ENCODE measurements at regions not wholly inside any gene's neighbourhood (a gene's known extent, or its start where the extent isn't known, plus 50 kb on each side); places are given as distances from the start of the nearest gene placed in this dataset.

GRCh38 chr22:46053563-46054090 lies 76.7 kb upstream of the WNT7B start:
- H3K27ac ChIP-seq (ENCODE audit: low read depth, low read length, poor library complexity, severe bottlenecking): peak overlapping the region; percentile 98
- H3K9me3 ChIP-seq (ENCODE audit: low read length): no peaks in the 10 kb centered on the region
- no peaks in the 10 kb centered on the region for H4K20me1 ChIP-seq (ENCODE audit: insufficient read depth, low read length)
- no peaks in the 10 kb centered on the region for H3F3A ChIP-seq (ENCODE audit: insufficient read depth, low read length)
- H3K4me3 ChIP-seq (ENCODE audit: low read depth, low read length, poor library complexity, severe bottlenecking): peak overlapping the region; percentile 81
- H2AFZ ChIP-seq (ENCODE audit: low read length): no peak overlapping the region
- peak overlapping the region; percentile 70 for H3K4me2 ChIP-seq (ENCODE audit: low read length)
- H3K36me3 ChIP-seq (ENCODE audit: insufficient read depth, low read length): no peaks in the 10 kb centered on the region
- H3K27me3 ChIP-seq (ENCODE audit: insufficient read depth, low read length): no peaks in the 10 kb centered on the region
- H3K4me1 ChIP-seq (ENCODE audit: insufficient read depth, low read length, severe bottlenecking): peaks cover 57% of the 10 kb centered on the region
- peak overlapping the region; percentile 93 for H3K9ac ChIP-seq (ENCODE audit: low read length)
- H3K79me2 ChIP-seq (ENCODE audit: insufficient read depth, low read length): peaks cover 20% of the 10 kb centered on the region
- TF ChIP-seq CTCF (IDR thresholded peaks at IDR 0.05; ENCODE audit: low read length): no peak
- TF ChIP-seq EZH2 (IDR thresholded peaks at IDR 0.05; ENCODE audit: borderline replicate concordance, low read length): no peak
- H3K9me2 ChIP-seq (ENCODE audit: low read depth, low read length): no peaks in the 10 kb centered on the region

- no peaks in the 10 kb centered on the region for H3K27me3 ChIP-seq (ENCODE audit: insufficient read depth, low read length)
- no peak overlapping the region for H2AFZ ChIP-seq (ENCODE audit: low read length)
- TF ChIP-seq EZH2 (IDR thresholded peaks at IDR 0.05; ENCODE audit: borderline replicate concordance, low read length): no peak
- TF ChIP-seq CTCF (IDR thresholded peaks at IDR 0.05; ENCODE audit: low read length): no peak
- no peaks in the 10 kb centered on the region for H3F3A ChIP-seq (ENCODE audit: insufficient read depth, low read length)
- H3K4me1 ChIP-seq (ENCODE audit: insufficient read depth, low read length, severe bottlenecking): peaks cover 59% of the 10 kb centered on the region
- H3K4me2 ChIP-seq (ENCODE audit: low read length): peak overlapping the region; percentile 96
- peaks cover 22% of the 10 kb centered on the region for H3K79me2 ChIP-seq (ENCODE audit: insufficient read depth, low read length)
- H4K20me1 ChIP-seq (ENCODE audit: insufficient read depth, low read length): no peaks in the 10 kb centered on the region
- H3K27ac ChIP-seq (ENCODE audit: low read depth, low read length, poor library complexity, severe bottlenecking): peak overlapping the region; percentile 98
- 0 out of 2 replicates have a peak, but pooled peaks cover 5% of the 10 kb centered on the region for H3K36me3 ChIP-seq (ENCODE audit: insufficient read depth, low read length)
- no peaks in the 10 kb centered on the region for H3K9me2 ChIP-seq (ENCODE audit: low read depth, low read length)
- H3K9ac ChIP-seq (ENCODE audit: low read length): peak overlapping the region; percentile 96
- peak overlapping the region; percentile 81 for H3K4me3 ChIP-seq (ENCODE audit: low read depth, low read length, poor library complexity, severe bottlenecking)
- H3K9me3 ChIP-seq (ENCODE audit: low read length): no peaks in the 10 kb centered on the region
These were observed 77.4 kb upstream of the WNT7B start for GRCh38 chr22:46054091-46055073.

GRCh38 chr22:46055181-46055875 lies 78.4 kb upstream of the WNT7B start:
- no peak overlapping the region for H2AFZ ChIP-seq (ENCODE audit: low read length)
- TF ChIP-seq CTCF (IDR thresholded peaks at IDR 0.05; ENCODE audit: low read length) (no peak), EZH2 (IDR thresholded peaks at IDR 0.05; ENCODE audit: borderline replicate concordance, low read length) (no peak)
- H3K36me3 ChIP-seq (ENCODE audit: insufficient read depth, low read length): 0 out of 2 replicates have a peak, but pooled peaks cover 5% of the 10 kb centered on the region
- no peaks in the 10 kb centered on the region for H3K9me3 ChIP-seq (ENCODE audit: low read length)
- no peaks in the 10 kb centered on the region for H3F3A ChIP-seq (ENCODE audit: insufficient read depth, low read length)
- H3K4me1 ChIP-seq (ENCODE audit: insufficient read depth, low read length, severe bottlenecking): peaks cover 59% of the 10 kb centered on the region
- H3K4me3 ChIP-seq (ENCODE audit: low read depth, low read length, poor library complexity, severe bottlenecking): peak overlapping the region; percentile 81
- peak overlapping the region; percentile 96 for H3K4me2 ChIP-seq (ENCODE audit: low read length)
- no peaks in the 10 kb centered on the region for H4K20me1 ChIP-seq (ENCODE audit: insufficient read depth, low read length)
- peaks cover 25% of the 10 kb centered on the region for H3K79me2 ChIP-seq (ENCODE audit: insufficient read depth, low read length)
- H3K9ac ChIP-seq (ENCODE audit: low read length): peak overlapping the region; percentile 96
- peak overlapping the region; percentile 98 for H3K27ac ChIP-seq (ENCODE audit: low read depth, low read length, poor library complexity, severe bottlenecking)
- no peaks in the 10 kb centered on the region for H3K9me2 ChIP-seq (ENCODE audit: low read depth, low read length)
- H3K27me3 ChIP-seq (ENCODE audit: insufficient read depth, low read length): no peaks in the 10 kb centered on the region

Measured in OCI-LY1 (cell line).